HL-60 (cell line): ENCODE measurements at regions not wholly inside any gene's neighbourhood (a gene's known extent, or its start where the extent isn't known, plus 50 kb on each side); places are given as distances from the start of the nearest gene placed in this dataset.

Source experiments
- DNase-seq, 2 experiments: peaks; one replicate each; pipeline ENCODE4 v3.0.0-alpha.2; 2010 to 2020; ENCODE audit warnings: low read depth in 1 of 2, low spot score in 1 of 2
- H3K27ac ChIP-seq: fragments of 250-450 bp; sonication (Bioruptor Pico); replicated peaks from 2 replicates; pipeline ENCODE4 v1.5.1; 2020; ENCODE audit warnings: mild to moderate bottlenecking, moderate library complexity
- H3K27me3 ChIP-seq: fragments of 250-450 bp; sonication (Bioruptor Pico); 2 replicates; pipeline ENCODE4 v1.5.1; 2021; ENCODE audit warnings: mild to moderate bottlenecking, moderate library complexity; ENCODE audit not compliant: insufficient read depth, poor library complexity, severe bottlenecking
- H3K4me3 ChIP-seq: replicated peaks from 2 replicates; pipeline ENCODE4 v1.5.1; 2011; ENCODE audit warnings: mild to moderate bottlenecking, control low read depth, low read length; ENCODE audit not compliant: insufficient read depth
- CTCF ChIP-seq: IDR thresholded peaks from one replicate; pipeline ENCODE4 v1.5.1; 2011; ENCODE audit warnings: low read length, control low read depth, inconsistent platforms; ENCODE audit not compliant: insufficient read depth
- GABPA ChIP-seq: IDR thresholded peaks from 2 replicates; pipeline ENCODE4 v1.6.1; 2012; ENCODE audit warnings: low read depth
- POLR2AphosphoS5 ChIP-seq: IDR thresholded peaks from 2 replicates; pipeline ENCODE4 v1.6.1; 2012; ENCODE audit warnings: low read depth
- SPI1 ChIP-seq: IDR thresholded peaks from 2 replicates; pipeline ENCODE4 v1.6.1; 2012; ENCODE audit warnings: low read depth, mild to moderate bottlenecking, borderline replicate concordance
- TF ChIP-seq, protein P1 (sequence below): IDR thresholded peaks from 2 replicates; pipeline ENCODE4 v1.6.1; 2012; ENCODE audit warnings: low read depth; ENCODE audit not compliant: insufficient replicate concordance

- H3K4me3 ChIP-seq = no peak overlapping the region
- H3K27ac ChIP-seq = no peak overlapping the region
- TF ChIP-seq GABPA (no peak), POLR2AphosphoS5 (no peak), SPI1 (no peak), CTCF (no peak)
- TF ChIP-seq, protein P1, sequence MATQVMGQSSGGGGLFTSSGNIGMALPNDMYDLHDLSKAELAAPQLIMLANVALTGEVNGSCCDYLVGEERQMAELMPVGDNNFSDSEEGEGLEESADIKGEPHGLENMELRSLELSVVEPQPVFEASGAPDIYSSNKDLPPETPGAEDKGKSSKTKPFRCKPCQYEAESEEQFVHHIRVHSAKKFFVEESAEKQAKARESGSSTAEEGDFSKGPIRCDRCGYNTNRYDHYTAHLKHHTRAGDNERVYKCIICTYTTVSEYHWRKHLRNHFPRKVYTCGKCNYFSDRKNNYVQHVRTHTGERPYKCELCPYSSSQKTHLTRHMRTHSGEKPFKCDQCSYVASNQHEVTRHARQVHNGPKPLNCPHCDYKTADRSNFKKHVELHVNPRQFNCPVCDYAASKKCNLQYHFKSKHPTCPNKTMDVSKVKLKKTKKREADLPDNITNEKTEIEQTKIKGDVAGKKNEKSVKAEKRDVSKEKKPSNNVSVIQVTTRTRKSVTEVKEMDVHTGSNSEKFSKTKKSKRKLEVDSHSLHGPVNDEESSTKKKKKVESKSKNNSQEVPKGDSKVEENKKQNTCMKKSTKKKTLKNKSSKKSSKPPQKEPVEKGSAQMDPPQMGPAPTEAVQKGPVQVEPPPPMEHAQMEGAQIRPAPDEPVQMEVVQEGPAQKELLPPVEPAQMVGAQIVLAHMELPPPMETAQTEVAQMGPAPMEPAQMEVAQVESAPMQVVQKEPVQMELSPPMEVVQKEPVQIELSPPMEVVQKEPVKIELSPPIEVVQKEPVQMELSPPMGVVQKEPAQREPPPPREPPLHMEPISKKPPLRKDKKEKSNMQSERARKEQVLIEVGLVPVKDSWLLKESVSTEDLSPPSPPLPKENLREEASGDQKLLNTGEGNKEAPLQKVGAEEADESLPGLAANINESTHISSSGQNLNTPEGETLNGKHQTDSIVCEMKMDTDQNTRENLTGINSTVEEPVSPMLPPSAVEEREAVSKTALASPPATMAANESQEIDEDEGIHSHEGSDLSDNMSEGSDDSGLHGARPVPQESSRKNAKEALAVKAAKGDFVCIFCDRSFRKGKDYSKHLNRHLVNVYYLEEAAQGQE = no peak
- no peaks in the 10 kb centered on the region for H3K27me3 ChIP-seq
- no peak for DNase-seq
These were observed 1404.3 kb downstream of the SUCLG1 start for GRCh38 chr2:83054751-83055150.

- H3K27ac ChIP-seq = no peak overlapping the region
- TF ChIP-seq, protein P1 = no peak
- no peak for TF ChIP-seq SPI1
- TF ChIP-seq POLR2AphosphoS5 = no peak
- TF ChIP-seq GABPA = no peak
- no peak for TF ChIP-seq CTCF
- H3K27me3 ChIP-seq = no peaks in the 10 kb centered on the region
- DNase-seq = peak in 1 of 2 experiments; percentile 2
- H3K4me3 ChIP-seq = no peak overlapping the region
These were observed 1407.4 kb downstream of the SUCLG1 start for GRCh38 chr2:83051538-83052170.

- DNase-seq = no peak
- no peak for TF ChIP-seq POLR2AphosphoS5
- TF ChIP-seq SPI1 = no peak
- TF ChIP-seq, protein P1 = no peak
- Histone ChIP-seq H3K27ac (no peak overlapping the region), H3K4me3 (no peak overlapping the region), H3K27me3 (no peaks in the 10 kb centered on the region)
These were observed 1417.0 kb downstream of the SUCLG1 start for GRCh38 chr2:83042053-83042452.
